Aorta (tissue), 5 donors: ENCODE measurements at regions not wholly inside any gene's neighbourhood (a gene's known extent, or its start where the extent isn't known, plus 50 kb on each side); places are given as distances from the start of the nearest gene placed in this dataset.
"Not testable (repeated sequence)": the region's sequence is repeated elsewhere in the genome, so short reads cannot be mapped to it uniquely, and the experiment has no call there.

Experiments used
- ATAC-seq: fragments of 200-7000 bp; cut with Tn5 transposase; one replicate; pipeline ENCODE4 v1.9.1; 2022; ENCODE audit warnings: moderate library complexity; ENCODE audit not compliant: low FRiP score
- DNase-seq, 2 donors: peaks; one replicate each; pipeline ENCODE4 v3.0.0-alpha.2; 2020
- H3K27ac ChIP-seq, 2 donors: one replicate each; pipeline ENCODE4 v1.5.1; 2013; ENCODE audit warnings: low read length in 2 of 2, mild to moderate bottlenecking in 2 of 2, moderate library complexity in 2 of 2, control low read depth in 1 of 2, inconsistent platforms in 1 of 2, low read depth in 1 of 2
- H3K27me3 ChIP-seq, 2 donors: one replicate each; pipeline ENCODE4 v1.6.1; 2013; ENCODE audit warnings: control low read depth in 1 of 2, low read length in 1 of 2, mild to moderate bottlenecking in 1 of 2, moderate library complexity in 1 of 2; ENCODE audit not compliant: insufficient read depth in 2 of 2, control insufficient read depth in 1 of 2
- H3K36me3 ChIP-seq, 2 donors: one replicate each; pipeline ENCODE4 v1.6.1; 2013; ENCODE audit warnings: control low read depth in 1 of 2, low read length in 1 of 2, mild to moderate bottlenecking in 1 of 2; ENCODE audit not compliant: insufficient read depth in 2 of 2, control insufficient read depth in 1 of 2
- H3K4me1 ChIP-seq, 2 donors: one replicate each; pipeline ENCODE4 v1.6.1; 2013; ENCODE audit warnings: low read length in 2 of 2, control low read depth in 1 of 2, mild to moderate bottlenecking in 1 of 2, moderate library complexity in 1 of 2; ENCODE audit not compliant: insufficient read depth in 2 of 2, control insufficient read depth in 1 of 2
- H3K4me3 ChIP-seq, 2 donors: one replicate each; pipeline ENCODE4 v1.5.1; 2013; ENCODE audit warnings: low read length in 2 of 2, control low read depth in 1 of 2, mild to moderate bottlenecking in 1 of 2
- H3K9me3 ChIP-seq: one replicate; pipeline ENCODE4 v1.6.1; 2013; ENCODE audit warnings: mild to moderate bottlenecking, low read length; ENCODE audit not compliant: control insufficient read depth
- WGBS, 2 donors: extraction: QIAGEN DNeasy Blood & Tissue Kit; methylation state at CpG; one replicate each; pipeline ENCODE4 v1.1.7; 2013; 5-methylcytosine and 5-hydroxymethylcytosine counted together
- intact Hi-C, 2 donors: fragments of 100-400 bp; cut with DNase I; formaldehyde crosslinking; loops; one replicate each; pipeline versions ENCODE4 v1.14.2 to v1.15.0; 2022
- donor health status: healthy with polysubstance abuse.
- donor health status: Bipolar disorder and iron deficiency.
- donor health status: DM: no; HTN: no; CAD: no.
- donor health status: DM: no; HTN: no; CAD: no.
- donor health status: DM: yes; HTN: yes; CAD: no.

GRCh38 chr12:20142956-20143355 lies 225.4 kb upstream of the PDE3A start:
- 29 to 32% methylated on average over 3 of the region's 3 CpGs for WGBS, 2 donors
- Histone ChIP-seq H3K36me3 (no peaks in the 10 kb centered on the region), H3K27me3 (no peaks in the 10 kb centered on the region), H3K4me3 (no peak overlapping the region), H3K9me3 (no peaks in the 10 kb centered on the region), H3K4me1 (no peaks in the 10 kb centered on the region), H3K27ac (no peak overlapping the region)
- ATAC-seq (no peak), DNase-seq (no peak)
- intact Hi-C loops, result no loop called here

GRCh38 chr12:20144341-20144740 lies 224.0 kb upstream of the PDE3A start:
- intact Hi-C loops, result no loop called here
- Histone ChIP-seq H3K4me1 (no peaks in the 10 kb centered on the region), H3K27me3 (no peaks in the 10 kb centered on the region), H3K27ac (no peak overlapping the region), H3K9me3 (no peaks in the 10 kb centered on the region), H3K36me3 (no peaks in the 10 kb centered on the region), H3K4me3 (no peak overlapping the region)
- DNase-seq (no peak), ATAC-seq (no peak)
- 90 to 91% methylated on average over 3 of the region's 3 CpGs for WGBS, 2 donors

- Histone ChIP-seq H3K27me3 (no peaks in the 10 kb centered on the region), H3K4me3 (no peak overlapping the region), H3K36me3 (no peaks in the 10 kb centered on the region), H3K4me1 (no peaks in the 10 kb centered on the region), H3K27ac (no peak overlapping the region), H3K9me3 (no peaks in the 10 kb centered on the region)
- intact Hi-C loops, result no loop called here
- DNase-seq (no peak), ATAC-seq (no peak)
- 51 to 54% methylated on average over 1 of the region's 1 CpG for WGBS, 2 donors
These were observed 220.1 kb upstream of the PDE3A start for GRCh38 chr12:20148241-20148640.

GRCh38 chr12:20150835-20151422 lies 217.4 kb upstream of the PDE3A start:
- Histone ChIP-seq H3K4me3 (no peak overlapping the region), H3K36me3 (no peaks in the 10 kb centered on the region), H3K4me1 (no peaks in the 10 kb centered on the region), H3K27ac (no peak overlapping the region), H3K27me3 (no peaks in the 10 kb centered on the region), H3K9me3 (no peaks in the 10 kb centered on the region)
- intact Hi-C loops, result no loop called here
- 57 to 62% methylated on average over 6 of the region's 6 CpGs for WGBS, 2 donors
- ATAC-seq (no peak), DNase-seq (no peak)

- 99 to 100% methylated on average over 1 of the region's 1 CpG for WGBS, 2 donors
- no peaks in the 10 kb centered on the region for H3K4me1 ChIP-seq
- no peak overlapping the region for H3K4me3 ChIP-seq
These were observed 214.3 kb upstream of the PDE3A start for GRCh38 chr12:20154052-20154451.

GRCh38 chr12:20155374-20155773 lies 213.0 kb upstream of the PDE3A start:
- no peaks in the 10 kb centered on the region for H3K4me1 ChIP-seq
- DNase-seq, result no peak
- WGBS, 2 donors, result 88 to 95% methylated on average over 1 of the region's 1 CpG
- H3K9me3 ChIP-seq, result no peaks in the 10 kb centered on the region
- no peak for ATAC-seq
- no peaks in the 10 kb centered on the region for H3K36me3 ChIP-seq
- no peak overlapping the region for H3K27ac ChIP-seq
- intact Hi-C loops, result no loop called here
- H3K27me3 ChIP-seq, result no peaks in the 10 kb centered on the region
- H3K4me3 ChIP-seq, result no peak overlapping the region

More at GRCh38 chr12:20154052-20154451, 214.3 kb upstream of the PDE3A start:
- DNase-seq (no peak), ATAC-seq (no peak)
- peak overlapping the region in 1 of 2 donors; percentile 17 for H3K27ac ChIP-seq
- H3K9me3 ChIP-seq, result no peaks in the 10 kb centered on the region
- intact Hi-C loops, result no loop called here
- H3K27me3 ChIP-seq, result no peaks in the 10 kb centered on the region
- H3K36me3 ChIP-seq, result no peaks in the 10 kb centered on the region

GRCh38 chr12:20160899-20161298 lies 207.4 kb upstream of the PDE3A start:
- ATAC-seq, intact Hi-C loops, H3K9me3 ChIP-seq, H3K27ac ChIP-seq, H3K4me3 ChIP-seq, DNase-seq, H3K36me3 ChIP-seq, H3K4me1 ChIP-seq, H3K27me3 ChIP-seq: not testable (repeated sequence)
- 74 to 81% methylated on average over 4 of the region's 4 CpGs for WGBS, 2 donors

GRCh38 chr12:20174528-20175175 lies 193.7 kb upstream of the PDE3A start:
- H3K4me3 ChIP-seq, result no peak overlapping the region
- intact Hi-C loops, result no loop called here
- WGBS, 2 donors, result 93 to 96% methylated on average over 9 of the region's 9 CpGs
- ATAC-seq, result no peak
- no peaks in the 10 kb centered on the region for H3K27me3 ChIP-seq
- H3K4me1 ChIP-seq, result no peaks in the 10 kb centered on the region
- peak in 1 of 2 donors; percentile 53 for DNase-seq
- no peaks in the 10 kb centered on the region for H3K36me3 ChIP-seq
- no peaks in the 10 kb centered on the region for H3K9me3 ChIP-seq
- no peak overlapping the region for H3K27ac ChIP-seq

- no peak for ATAC-seq
- intact Hi-C loops, result no loop called here
- WGBS, 2 donors, result 95% methylated on average over 3 of the region's 3 CpGs
These were observed 192.5 kb upstream of the PDE3A start for GRCh38 chr12:20175704-20176388.

More at GRCh38 chr12:20175704-20176388, 192.5 kb upstream of the PDE3A start:
- H3K4me1 ChIP-seq, result no peaks in the 10 kb centered on the region
- H3K36me3 ChIP-seq, result no peaks in the 10 kb centered on the region
- no peaks in the 10 kb centered on the region for H3K27me3 ChIP-seq
- DNase-seq, result no peak
- no peak overlapping the region for H3K27ac ChIP-seq
- H3K4me3 ChIP-seq, result no peak overlapping the region
- H3K9me3 ChIP-seq, result no peaks in the 10 kb centered on the region
